NAMALWA (cell line): ENCODE measurements at regions not wholly inside any gene's neighbourhood (a gene's known extent, or its start where the extent isn't known, plus 50 kb on each side); places are given as distances from the start of the nearest gene placed in this dataset.
A peak's percentile ranks its signal among the peaks of the same experiment; 100 is the strongest.

Source experiments
- DNase-seq: peaks from one replicate; pipeline ENCODE4 v3.0.0-alpha.2; 2015; ENCODE audit warnings: low spot score

GRCh38 chr11:26186389-26186788, 145.5 kb upstream of the ANO3 start:
- no peak for DNase-seq

GRCh38 chr11:26187639-26188038, 144.3 kb upstream of the ANO3 start:
- DNase-seq = no peak

DNA sequence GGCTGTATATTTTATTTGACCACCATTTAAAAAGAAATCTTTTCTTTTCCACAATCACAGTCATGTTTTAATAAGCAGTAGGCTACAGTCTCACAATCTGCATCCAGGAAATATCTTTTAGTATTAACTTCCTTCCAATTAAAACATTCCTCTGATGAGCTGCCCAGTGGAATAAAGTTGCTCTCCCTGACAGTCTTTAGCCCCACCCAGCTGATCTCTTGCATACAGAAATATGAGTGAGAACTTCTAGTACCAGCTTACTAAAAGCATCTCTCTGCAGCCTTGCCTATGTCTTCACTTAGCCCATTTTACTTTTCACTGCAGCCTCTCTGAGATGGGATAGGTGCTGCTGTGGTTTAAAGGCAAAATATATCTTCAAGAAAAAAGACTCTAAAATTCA, 143.4 kb upstream of the ANO3 start:
- no peak for DNase-seq

GRCh38 chr11:26191193-26191592, 140.7 kb upstream of the ANO3 start:
- no peak for DNase-seq

DNA sequence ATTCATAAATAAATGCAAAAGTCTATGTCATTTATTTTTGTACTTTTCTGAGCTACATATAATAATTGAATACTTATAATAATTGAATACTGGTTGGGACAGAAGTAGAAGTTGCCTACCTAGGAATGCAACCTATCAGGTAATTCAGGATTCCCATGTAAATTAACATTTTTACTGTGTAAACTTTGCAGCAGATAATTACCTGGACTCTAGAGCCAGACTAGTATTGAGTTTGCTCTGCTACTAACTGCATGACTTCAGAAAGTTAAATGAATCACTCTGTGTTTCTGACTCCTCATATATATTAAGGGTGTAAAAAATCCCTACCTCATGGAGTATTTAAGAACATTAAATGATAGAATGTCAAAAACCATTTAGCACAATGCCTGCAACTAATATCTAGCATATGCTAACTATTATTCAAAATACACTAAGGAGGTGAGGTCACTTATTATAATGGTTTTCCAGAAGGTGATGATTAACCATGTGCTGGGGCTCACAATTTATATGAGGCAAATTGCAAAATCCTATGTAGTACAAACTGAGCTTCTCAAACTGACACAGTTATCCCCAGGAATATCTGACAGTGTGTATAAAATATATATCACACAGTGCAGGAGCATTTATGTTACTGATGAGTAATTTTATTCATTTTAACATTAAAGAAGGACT, 138.1 kb upstream of the ANO3 start:
- DNase-seq = no peak

DNA sequence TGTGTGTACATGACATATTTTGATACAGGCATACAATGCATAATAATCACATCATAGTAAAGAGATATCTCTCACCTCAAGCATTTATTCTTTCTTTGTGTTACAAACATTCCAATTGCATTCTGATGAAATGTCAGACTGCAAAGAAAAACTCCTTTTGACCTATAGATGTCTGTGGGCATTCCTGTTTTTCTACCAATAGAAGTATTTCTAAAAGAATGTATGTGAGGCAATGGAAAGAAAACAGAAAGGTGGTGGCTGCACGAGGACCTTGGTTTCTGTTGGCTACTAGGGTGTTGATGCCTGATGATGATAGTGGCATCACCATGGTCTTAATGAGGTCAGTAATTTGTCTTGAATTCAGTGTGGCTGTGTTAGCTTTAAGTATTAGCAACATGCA, 137.0 kb upstream of the ANO3 start:
- DNase-seq = no peak

DNA sequence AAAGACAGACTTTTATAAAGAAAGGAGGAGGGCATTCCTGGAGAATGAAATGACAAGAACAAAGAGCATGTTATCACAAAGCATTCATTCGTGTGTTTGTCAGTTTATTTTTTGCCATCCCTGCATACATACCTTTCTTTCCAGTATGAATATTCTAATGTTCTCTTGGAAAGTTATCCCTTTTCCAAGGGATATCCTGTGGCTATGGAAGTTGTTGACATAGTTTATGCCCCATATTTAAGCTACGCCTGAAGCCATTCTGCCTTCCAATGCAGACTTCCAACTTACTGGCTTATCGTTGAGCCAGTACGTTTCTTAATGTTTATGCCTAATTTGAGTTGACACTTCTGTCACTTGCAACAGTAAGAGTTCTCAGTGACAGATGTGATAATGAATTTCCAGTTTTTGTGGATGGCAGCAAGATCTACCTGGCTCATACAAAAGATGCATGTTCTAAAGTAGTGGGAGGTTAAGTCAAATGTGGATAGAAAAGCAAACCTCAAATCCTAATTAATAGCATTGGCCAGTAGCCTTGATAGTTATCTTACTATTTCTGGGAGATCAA, 133.3 kb upstream of the ANO3 start:
- no peak for DNase-seq

DNA sequence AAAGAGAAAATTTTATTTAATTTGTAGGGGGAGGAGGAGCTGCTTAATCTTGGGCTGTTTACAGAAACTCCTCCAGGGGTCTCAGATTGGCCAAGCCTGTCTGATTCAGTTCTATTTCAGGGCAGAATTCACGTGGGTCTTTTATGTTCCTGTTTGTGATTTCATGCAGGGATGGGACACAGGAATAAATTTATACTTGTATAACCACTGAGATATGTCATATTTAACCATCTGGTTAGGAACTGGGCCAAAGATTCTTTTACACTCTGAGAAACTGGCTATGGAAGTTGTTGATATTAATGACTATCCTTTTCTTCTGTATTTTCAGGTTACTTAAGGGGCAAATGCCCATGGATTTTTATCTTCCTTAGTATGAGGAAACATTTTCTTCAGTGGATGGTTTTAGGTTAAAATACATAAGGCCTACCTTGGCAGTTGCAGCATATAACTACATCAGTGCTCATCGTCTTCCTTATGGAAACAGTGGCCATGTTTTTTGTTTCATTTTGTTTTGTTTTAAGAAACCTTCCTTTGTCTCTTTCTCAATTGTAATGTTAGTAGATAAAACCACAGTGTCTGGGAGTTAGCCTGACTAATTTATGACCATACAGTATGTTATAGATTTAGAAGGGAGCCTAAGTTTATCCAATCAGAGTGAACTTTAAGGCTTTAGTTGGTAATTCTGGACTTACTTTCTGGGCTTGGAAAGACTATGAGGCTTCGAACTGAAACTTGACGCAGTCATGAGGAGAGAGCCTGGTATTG, 132.4 kb upstream of the ANO3 start:
- DNase-seq = no peak

GRCh38 chr11:26201411-26201810, 130.5 kb upstream of the ANO3 start:
- no peak for DNase-seq

DNA sequence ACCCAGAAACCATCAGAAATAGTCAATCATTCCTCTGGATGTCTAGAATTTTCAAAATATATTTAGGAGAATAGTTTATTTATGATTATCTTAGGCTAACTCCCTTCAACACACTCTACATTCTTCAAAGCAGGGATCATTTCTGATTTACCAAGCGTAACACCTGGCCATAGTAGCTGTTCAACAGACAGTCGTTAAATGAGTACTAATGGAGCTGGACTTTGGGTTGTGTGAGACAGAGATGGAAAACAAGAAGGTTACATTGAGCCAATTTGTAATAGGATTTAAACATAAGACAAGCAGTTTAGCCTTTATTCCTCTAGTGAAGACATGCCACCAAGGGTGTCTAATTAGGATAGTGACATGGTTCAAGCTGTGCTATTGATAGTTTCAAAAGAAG, 129.2 kb upstream of the ANO3 start:
- DNase-seq = no peak

GRCh38 chr11:26204101-26204500, 127.8 kb upstream of the ANO3 start:
- DNase-seq = no peak

DNA sequence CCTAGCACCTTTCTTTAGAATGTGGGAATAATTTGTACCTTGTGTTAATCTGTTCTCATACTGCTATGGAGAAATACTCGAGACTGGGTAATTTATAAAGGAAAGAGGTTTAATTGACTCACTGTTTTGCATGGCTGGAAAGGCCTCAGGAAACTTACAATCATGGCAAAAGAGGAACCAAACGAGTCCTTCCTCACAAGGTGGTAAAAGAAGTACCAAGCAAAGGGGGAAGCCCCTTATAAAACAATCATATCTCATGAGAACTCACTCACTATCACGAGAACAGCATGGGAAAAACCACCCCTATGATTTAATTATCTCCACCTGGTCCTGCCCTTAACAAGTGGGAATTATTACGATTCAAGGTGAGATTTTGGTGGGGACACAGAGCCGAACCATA, 127.1 kb upstream of the ANO3 start:
- no peak for DNase-seq

GRCh38 chr11:26219183-26220117, 112.5 kb upstream of the ANO3 start:
- DNase-seq = no peak

DNA sequence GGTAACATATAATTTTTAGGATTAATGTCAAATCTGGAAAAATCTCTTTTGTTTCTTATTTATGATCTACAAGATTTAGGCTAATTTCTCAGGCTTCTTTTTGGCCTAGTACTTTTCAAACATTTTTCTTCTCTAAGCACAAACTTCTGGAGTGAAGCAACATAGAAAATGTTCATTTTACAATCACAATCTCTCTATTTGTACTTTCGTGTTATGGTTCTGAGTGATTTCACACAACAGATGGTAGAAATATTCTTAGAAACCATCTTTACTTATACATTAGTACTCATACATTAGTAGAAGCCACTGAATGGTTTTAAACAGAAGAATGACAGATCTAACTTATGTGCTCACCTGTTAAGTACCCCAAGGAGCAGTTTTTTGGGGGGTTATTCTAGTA, 106.3 kb upstream of the ANO3 start:
- DNase-seq = no peak

DNA sequence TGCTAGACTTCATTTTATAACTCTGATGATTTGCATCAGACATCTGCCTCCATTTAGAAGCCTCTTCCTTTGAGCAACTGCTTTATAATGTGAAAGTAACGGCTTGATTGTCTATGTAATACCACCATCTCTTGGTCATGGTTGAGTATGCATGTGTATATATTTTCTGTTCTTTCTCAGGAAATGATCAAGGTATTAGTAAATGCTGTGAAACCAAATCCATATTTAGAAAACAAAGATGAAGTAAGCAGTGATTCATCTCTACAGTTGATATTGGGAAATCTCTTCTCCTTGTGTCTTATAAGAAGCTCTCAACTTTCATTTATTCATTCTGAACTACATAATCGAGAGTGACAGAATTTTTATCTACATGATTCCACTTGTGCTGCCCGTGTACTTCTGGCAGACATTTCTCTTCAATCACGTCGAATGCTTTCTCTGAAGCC, 104.6 kb upstream of the ANO3 start:
- DNase-seq = peak; percentile 70

- DNase-seq = no peak
Observed at GRCh38 chr11:26227883-26228502, 103.9 kb upstream of the ANO3 start.

- DNase-seq = no peak
Observed at GRCh38 chr11:26228778-26229177, 103.2 kb upstream of the ANO3 start.

DNA sequence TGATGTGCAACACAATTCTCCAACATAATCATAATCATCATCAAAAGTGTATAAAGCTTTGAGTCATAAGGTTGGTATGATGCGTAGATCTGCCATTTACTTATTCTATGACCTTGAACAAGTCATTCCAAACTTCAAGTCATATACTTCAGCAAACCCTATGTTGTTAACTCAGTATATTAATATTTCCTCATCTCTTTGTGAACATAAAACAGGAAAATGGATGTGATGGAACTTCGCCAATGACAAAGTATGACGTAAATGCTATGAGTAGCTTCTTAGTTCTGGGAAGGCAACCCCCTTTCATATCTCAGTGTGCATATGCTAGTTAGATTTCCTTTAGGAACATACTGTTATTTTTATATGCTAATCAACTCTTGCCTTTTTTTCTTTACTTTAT, 102.7 kb upstream of the ANO3 start:
- DNase-seq = no peak

DNA sequence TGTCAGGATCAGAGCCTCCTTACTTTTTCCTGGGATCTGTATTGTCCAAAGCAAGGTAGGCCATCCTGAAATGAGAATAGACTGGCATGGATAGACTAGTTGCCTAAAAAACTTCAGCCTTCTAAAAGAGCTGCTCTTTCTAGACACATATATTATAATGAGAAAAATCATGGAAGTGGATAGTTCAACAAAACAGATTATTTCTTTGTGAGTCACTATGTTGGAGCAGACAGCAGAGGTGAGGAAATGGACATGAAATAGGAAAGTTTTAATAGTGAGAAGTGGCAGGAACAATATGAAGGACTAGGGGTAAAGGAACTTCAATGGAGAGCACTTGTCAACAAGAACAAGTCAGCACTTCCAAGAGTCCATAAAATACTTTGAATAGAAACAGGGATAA, 101.9 kb upstream of the ANO3 start:
- DNase-seq = no peak

DNA sequence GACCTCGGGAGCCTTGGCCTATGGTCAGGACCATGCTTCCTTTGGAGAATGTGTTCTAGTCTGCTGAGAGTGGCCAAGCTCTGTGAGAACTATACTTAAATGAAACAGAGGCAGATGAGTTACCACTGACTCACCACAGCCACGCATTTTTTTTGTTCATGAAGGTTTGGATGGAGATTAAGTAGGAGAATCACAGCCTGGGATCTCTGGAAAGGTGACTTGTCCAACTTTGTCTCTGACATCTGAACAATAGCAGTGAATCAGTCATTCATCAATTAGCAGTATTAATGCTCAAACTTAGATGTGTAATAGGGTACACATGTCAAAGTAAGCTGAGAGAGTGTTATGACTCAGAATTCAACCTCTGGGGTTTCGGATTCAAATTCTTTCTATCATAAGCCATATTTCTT, 100.7 kb upstream of the ANO3 start:
- no peak for DNase-seq

DNA sequence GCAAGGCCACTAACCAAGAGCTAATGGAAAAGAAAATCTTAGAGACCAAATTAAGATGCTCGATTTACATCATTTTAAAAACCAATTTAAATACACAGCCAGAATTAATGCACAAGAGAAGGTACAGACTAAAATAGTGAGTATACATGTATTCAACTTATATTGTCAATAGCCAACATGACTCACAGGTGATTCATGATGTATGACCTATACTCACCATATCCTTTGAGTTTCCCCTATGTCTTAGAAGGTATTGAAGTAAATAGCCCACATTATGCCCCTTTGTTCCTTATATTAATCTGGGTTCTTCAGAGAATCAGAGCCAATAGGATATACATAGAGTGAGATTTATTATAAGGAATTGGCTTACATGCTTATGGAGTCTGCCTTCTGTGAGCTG, 97.5 kb upstream of the ANO3 start:
- DNase-seq = no peak

GRCh38 chr11:26243426-26243825, 88.5 kb upstream of the ANO3 start:
- DNase-seq = no peak
